SH-SY5Y (cell line): ENCODE measurements at regions not wholly inside any gene's neighbourhood (a gene's known extent, or its start where the extent isn't known, plus 50 kb on each side); places are given as distances from the start of the nearest gene placed in this dataset.

ENCODE experiments used
- GATA2 ChIP-seq: IDR thresholded peaks from 2 replicates; pipeline ENCODE4 v1.6.1; 2011; ENCODE audit warnings: mild to moderate bottlenecking, low read depth, low read length
- GATA3 ChIP-seq: IDR thresholded peaks from 2 replicates; pipeline ENCODE4 v1.6.1; 2011; ENCODE audit warnings: low read depth, mild to moderate bottlenecking, low read length, moderate library complexity

DNA sequence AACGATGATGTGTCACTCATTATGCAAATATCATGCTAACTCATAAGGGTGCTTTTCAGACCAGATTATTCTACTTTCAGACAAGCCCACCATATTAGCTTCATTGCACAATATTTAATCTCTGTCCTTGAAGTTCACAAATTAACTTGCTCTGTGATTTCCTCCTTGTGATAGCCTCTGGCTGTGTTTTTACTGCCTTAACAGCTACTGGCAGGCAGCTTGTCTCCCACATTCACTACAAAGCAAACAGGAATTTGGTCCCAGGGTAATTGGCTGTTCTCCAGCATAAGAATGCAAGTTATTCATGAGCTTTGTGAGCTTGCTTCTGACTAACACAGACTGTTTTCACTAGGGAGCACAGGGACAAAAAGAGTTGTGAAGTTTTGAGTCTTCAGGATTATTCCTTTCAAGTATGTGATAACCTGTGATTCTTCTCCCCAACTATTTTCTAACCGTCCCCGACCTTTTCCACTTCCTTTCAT is 87.9 kb upstream of the HMCN1 start:
- TF ChIP-seq GATA3 (no peak), GATA2 (no peak)
